Mesenchymal stem cell (in vitro differentiated cells and primary cell): ENCODE measurements at regions not wholly inside any gene's neighbourhood (a gene's known extent, or its start where the extent isn't known, plus 50 kb on each side); places are given as distances from the start of the nearest gene placed in this dataset.

Source experiments
- DNase-seq: peaks from one replicate; pipeline ENCODE4 v3.0.0-alpha.2; 2013
- H2AFZ ChIP-seq: one replicate; pipeline ENCODE4 v1.6.1; 2013; ENCODE audit warnings: low read depth, mild to moderate bottlenecking, control low read depth, inconsistent platforms, low read length, moderate library complexity
- H2AK5ac ChIP-seq: 2 replicates; pipeline ENCODE4 v1.6.1; 2013; ENCODE audit warnings: low read length, moderate library complexity, mild to moderate bottlenecking, inconsistent platforms; ENCODE audit not compliant: severe bottlenecking
- H2BK120ac ChIP-seq: one replicate; pipeline ENCODE4 v1.6.1; 2013; ENCODE audit warnings: low read depth, mild to moderate bottlenecking, inconsistent platforms, low read length, moderate library complexity
- H2BK12ac ChIP-seq, 2 experiments: one replicate each; pipeline ENCODE4 v1.6.1; 2013; ENCODE audit warnings: inconsistent platforms in 2 of 2, low read length in 2 of 2, mild to moderate bottlenecking in 2 of 2, moderate library complexity in 2 of 2, control low read depth in 1 of 2
- H2BK15ac ChIP-seq: one replicate; pipeline ENCODE4 v1.6.1; 2013; ENCODE audit warnings: mild to moderate bottlenecking, low read depth, inconsistent platforms; ENCODE audit not compliant: poor library complexity, severe bottlenecking
- H2BK5ac ChIP-seq: 2 replicates; pipeline ENCODE4 v1.6.1; 2013; ENCODE audit warnings: low read depth, mild to moderate bottlenecking, low read length, control low read depth, inconsistent platforms; ENCODE audit not compliant: poor library complexity, severe bottlenecking
- H3K14ac ChIP-seq, 2 experiments: one replicate each; pipeline ENCODE4 v1.6.1; 2013; ENCODE audit warnings: inconsistent platforms in 2 of 2, low read length in 2 of 2, control low read depth in 1 of 2, mild to moderate bottlenecking in 1 of 2, moderate library complexity in 1 of 2
- H3K18ac ChIP-seq, 2 experiments: one replicate each; pipeline ENCODE4 v1.6.1; 2013; ENCODE audit warnings: inconsistent platforms in 2 of 2, low read length in 2 of 2, control low read depth in 1 of 2, low read depth in 1 of 2, mild to moderate bottlenecking in 1 of 2
- H3K23ac ChIP-seq, 2 experiments: one replicate each; pipeline ENCODE4 v1.6.1; 2013; ENCODE audit warnings: inconsistent platforms in 2 of 2, low read length in 2 of 2, mild to moderate bottlenecking in 2 of 2, moderate library complexity in 2 of 2, control low read depth in 1 of 2
- H3K27ac ChIP-seq: 2 replicates; pipeline ENCODE4 v1.5.1; 2013; ENCODE audit warnings: mild to moderate bottlenecking, moderate library complexity, low read length, control low read depth, inconsistent platforms; ENCODE audit not compliant: poor library complexity, severe bottlenecking
- H3K27me3 ChIP-seq, 2 experiments: 2 replicates each; pipeline versions ENCODE4 v1.6.1 to v1.7.0; 2013; ENCODE audit warnings: low read length in 2 of 2, mild to moderate bottlenecking in 2 of 2, moderate library complexity in 2 of 2, control low read depth in 1 of 2, inconsistent platforms in 1 of 2; ENCODE audit not compliant: control insufficient read depth in 1 of 2, insufficient read depth in 1 of 2
- H3K36me3 ChIP-seq, 2 experiments: 2 replicates each; pipeline versions ENCODE4 v1.6.1 to v1.7.0; 2013; ENCODE audit warnings: low read length in 2 of 2, control low read depth in 1 of 2, inconsistent platforms in 1 of 2, low read depth in 1 of 2, mild to moderate bottlenecking in 1 of 2; ENCODE audit not compliant: insufficient read depth in 2 of 2, control insufficient read depth in 1 of 2
- H3K4ac ChIP-seq, 2 experiments: one replicate each; pipeline ENCODE4 v1.6.1; 2013; ENCODE audit warnings: inconsistent platforms in 2 of 2, low read length in 2 of 2, mild to moderate bottlenecking in 2 of 2, moderate library complexity in 2 of 2, control low read depth in 1 of 2, low read depth in 1 of 2
- H3K4me1 ChIP-seq: 2 replicates; pipeline ENCODE4 v1.6.1; 2013; ENCODE audit warnings: low read depth, low read length, control low read depth; ENCODE audit not compliant: control insufficient read depth, insufficient read depth
- H3K4me2 ChIP-seq: 2 replicates; pipeline ENCODE4 v1.6.1; 2013; ENCODE audit warnings: low read length, mild to moderate bottlenecking, inconsistent platforms; ENCODE audit not compliant: poor library complexity, severe bottlenecking
- H3K4me3 ChIP-seq, 2 experiments: 2 replicates each; pipeline versions ENCODE4 v1.5.1 to v1.7.0; 2013; ENCODE audit warnings: low read length in 2 of 2, mild to moderate bottlenecking in 2 of 2, control low read depth in 1 of 2, low read depth in 1 of 2; ENCODE audit not compliant: insufficient read depth in 1 of 2
- H3K79me1 ChIP-seq: replicated peaks from 2 replicates; pipeline ENCODE4 v1.6.1; 2013; ENCODE audit warnings: mild to moderate bottlenecking, control low read depth, low read length, inconsistent platforms; ENCODE audit not compliant: poor library complexity, severe bottlenecking
- H3K9ac ChIP-seq: 2 replicates; pipeline ENCODE4 v1.7.0; 2013; ENCODE audit warnings: mild to moderate bottlenecking, low read length, moderate library complexity
- H3K9me3 ChIP-seq: 2 replicates; pipeline ENCODE4 v1.7.0; 2013; ENCODE audit warnings: mild to moderate bottlenecking, low read length; ENCODE audit not compliant: control insufficient read depth
- H4K8ac ChIP-seq: one replicate; pipeline ENCODE4 v1.6.1; 2013; ENCODE audit warnings: inconsistent platforms, mild to moderate bottlenecking, low read length, moderate library complexity
- H4K91ac ChIP-seq: one replicate; pipeline ENCODE4 v1.6.1; 2013; ENCODE audit warnings: mild to moderate bottlenecking, low read length, inconsistent platforms
- WGBS: methylation state at CpG from one replicate; pipeline ENCODE4 v1.1.7; 2013; ENCODE audit warnings: mixed read lengths; 5-methylcytosine and 5-hydroxymethylcytosine counted together

DNA sequence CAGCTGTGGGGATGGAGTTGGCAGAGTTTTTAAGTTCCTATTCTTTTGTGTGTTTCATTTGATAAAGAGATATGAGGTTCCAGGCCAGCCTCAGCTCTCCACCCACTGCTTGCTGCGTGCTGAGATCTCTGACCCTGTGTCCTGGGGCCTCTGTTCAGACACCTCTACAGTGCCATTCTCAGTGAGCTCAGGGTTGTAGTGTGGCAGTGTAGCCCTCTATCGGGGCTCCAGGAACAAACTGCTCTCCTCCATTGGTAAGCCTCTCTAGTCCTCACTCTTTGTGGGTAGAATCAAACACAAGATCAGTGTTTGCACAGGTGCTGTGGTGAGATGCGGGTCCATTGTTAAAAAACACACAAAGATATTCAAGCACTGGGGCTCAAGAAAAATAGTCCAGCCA lies 386.6 kb upstream of the RPS23 start:
- 80% methylated on average over 3 of the region's 3 CpGs for WGBS
- H2BK5ac ChIP-seq = no peak overlapping the region

DNA sequence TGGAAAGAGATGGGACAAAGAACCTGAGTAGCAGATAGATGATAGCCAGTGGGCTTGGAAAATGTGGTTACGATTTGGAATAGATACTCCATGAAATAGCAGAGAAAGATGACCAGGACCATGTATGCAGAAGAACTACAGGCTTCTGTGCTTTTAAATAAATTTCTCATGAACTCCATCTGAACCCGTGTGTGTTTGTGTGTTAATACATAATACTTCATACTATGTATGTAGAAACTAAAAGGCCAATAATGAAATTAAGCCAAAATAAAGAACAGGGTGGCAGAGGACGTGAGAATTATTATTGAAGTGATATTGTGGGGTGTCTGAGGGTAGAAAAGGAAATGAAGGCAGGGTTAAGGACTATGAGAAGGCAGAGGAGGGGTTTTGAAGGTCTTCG lies 385.1 kb upstream of the RPS23 start:
- Histone ChIP-seq H2BK15ac (no peak overlapping the region), H3K4me3 (no peak overlapping the region), H3K27me3 (peaks cover 0 to 18% of the 10 kb centered on the region in 2 experiments), H3K9ac (no peak overlapping the region), H2AK5ac (no peak overlapping the region), H4K8ac (no peak overlapping the region), H2BK12ac (no peak overlapping the region), H3K9me3 (no peaks in the 10 kb centered on the region), H3K4me2 (no peak overlapping the region), H4K91ac (no peak overlapping the region), H3K4ac (no peak overlapping the region), H3K27ac (no peak overlapping the region), H3K4me1 (no peaks in the 10 kb centered on the region), H2BK120ac (no peak overlapping the region), H2AFZ (no peak overlapping the region), H3K14ac (no peak overlapping the region), H3K36me3 (peaks cover 0 to 4% of the 10 kb centered on the region in 2 experiments), H2BK5ac (no peak overlapping the region), H3K79me1 (no peaks in the 10 kb centered on the region), H3K23ac (no peak overlapping the region), H3K18ac (no peak overlapping the region)
- no peak for DNase-seq
- 46% methylated on average over 3 of the region's 4 CpGs for WGBS

More for the DNA sequence above, 386.6 kb upstream of the RPS23 start:
- H3K27ac ChIP-seq = no peak overlapping the region
- H3K4me2 ChIP-seq = no peak overlapping the region
- H3K4me3 ChIP-seq = no peak overlapping the region
- no peak overlapping the region for H3K4ac ChIP-seq
- no peak overlapping the region for H2BK12ac ChIP-seq
- H2AK5ac ChIP-seq = no peak overlapping the region
- no peaks in the 10 kb centered on the region for H3K9me3 ChIP-seq
- no peak overlapping the region for H3K18ac ChIP-seq
- no peak overlapping the region for H3K23ac ChIP-seq
- no peak overlapping the region for H3K14ac ChIP-seq
- H2BK15ac ChIP-seq = no peak overlapping the region
- H4K91ac ChIP-seq = no peak overlapping the region
- no peak overlapping the region for H2AFZ ChIP-seq
- no peak overlapping the region for H3K9ac ChIP-seq
- H3K79me1 ChIP-seq = no peaks in the 10 kb centered on the region
- H2BK120ac ChIP-seq = no peak overlapping the region
- DNase-seq = no peak
- no peaks in the 10 kb centered on the region for H3K4me1 ChIP-seq
- peaks cover 0 to 18% of the 10 kb centered on the region in 2 experiments for H3K27me3 ChIP-seq
- H4K8ac ChIP-seq = no peak overlapping the region
- H3K36me3 ChIP-seq = peaks cover 0 to 4% of the 10 kb centered on the region in 2 experiments

DNA sequence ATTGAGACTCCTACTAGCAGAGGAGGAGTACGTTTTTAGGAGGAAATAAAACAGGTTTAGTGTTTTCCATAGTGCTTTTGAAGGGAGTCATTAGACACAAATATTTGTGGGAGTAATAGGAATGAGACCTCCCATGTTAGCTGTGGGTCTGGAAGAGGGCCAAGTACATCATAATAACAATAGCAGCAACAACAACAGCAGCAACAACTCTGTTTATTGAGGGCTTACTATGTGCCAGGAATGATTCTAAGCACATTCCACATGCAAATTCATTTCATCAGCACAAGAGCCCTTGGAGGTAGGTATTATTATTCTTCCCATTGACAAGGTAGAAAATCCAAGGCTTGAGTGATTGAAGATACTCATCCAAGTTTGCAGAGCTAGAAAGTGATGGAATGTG lies 384.2 kb upstream of the RPS23 start:
- Histone ChIP-seq H2AFZ (no peak overlapping the region), H3K9ac (no peak overlapping the region), H2BK5ac (no peak overlapping the region), H3K27ac (no peak overlapping the region), H3K18ac (no peak overlapping the region), H2AK5ac (no peak overlapping the region), H4K8ac (no peak overlapping the region), H3K14ac (no peak overlapping the region), H3K36me3 (peaks cover 0 to 4% of the 10 kb centered on the region in 2 experiments), H2BK120ac (no peak overlapping the region), H3K4ac (no peak overlapping the region), H2BK15ac (no peak overlapping the region), H3K27me3 (peaks cover 0 to 18% of the 10 kb centered on the region in 2 experiments), H3K4me2 (no peak overlapping the region), H3K9me3 (no peaks in the 10 kb centered on the region), H3K79me1 (no peaks in the 10 kb centered on the region), H3K23ac (no peak overlapping the region), H4K91ac (no peak overlapping the region), H2BK12ac (no peak overlapping the region), H3K4me1 (no peaks in the 10 kb centered on the region), H3K4me3 (no peak overlapping the region)
- WGBS = 67% methylated on average over 1 of the region's 1 CpG
- no peak for DNase-seq

DNA sequence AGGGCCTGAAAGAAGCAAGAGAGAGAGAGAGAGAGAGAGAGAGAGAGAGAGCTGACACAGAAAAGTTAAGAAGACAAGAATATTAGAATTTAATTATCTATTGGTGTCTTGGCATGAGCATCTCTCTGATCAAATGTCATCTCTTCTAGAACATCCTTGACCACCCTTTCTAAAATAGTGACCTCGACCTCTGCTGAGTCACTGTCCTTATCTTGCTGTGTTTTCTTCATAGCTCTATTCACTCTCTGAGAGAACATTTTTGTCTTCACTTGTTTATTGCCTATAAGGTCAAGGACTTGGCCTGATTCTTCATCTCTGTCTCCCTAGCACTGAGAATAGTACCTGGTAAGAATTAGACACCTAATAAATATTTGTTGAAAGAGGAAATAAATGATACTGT lies 383.8 kb upstream of the RPS23 start:
- Histone ChIP-seq H3K36me3 (peaks cover 0 to 4% of the 10 kb centered on the region in 2 experiments), H3K18ac (no peak overlapping the region), H3K9ac (no peak overlapping the region), H4K8ac (no peak overlapping the region), H2BK5ac (no peak overlapping the region), H2BK12ac (no peak overlapping the region), H2AFZ (no peak overlapping the region), H3K4me2 (no peak overlapping the region), H3K9me3 (no peaks in the 10 kb centered on the region), H3K27me3 (peaks cover 0 to 18% of the 10 kb centered on the region in 2 experiments), H3K4ac (no peak overlapping the region), H4K91ac (no peak overlapping the region), H3K4me1 (no peaks in the 10 kb centered on the region), H3K23ac (no peak overlapping the region), H2BK120ac (no peak overlapping the region), H2AK5ac (no peak overlapping the region), H3K79me1 (no peaks in the 10 kb centered on the region), H2BK15ac (no peak overlapping the region), H3K4me3 (no peak overlapping the region), H3K14ac (no peak overlapping the region), H3K27ac (no peak overlapping the region)
- DNase-seq = peak; percentile 17
- WGBS = 64% methylated on average over 1 of the region's 1 CpG
